GM12878 (cell line): ENCODE measurements at regions not wholly inside any gene's neighbourhood (a gene's known extent, or its start where the extent isn't known, plus 50 kb on each side); places are given as distances from the start of the nearest gene placed in this dataset.

Experiments used
- ATAC-seq: fragments of 200-7000 bp; cut with Tn5 transposase; 3 replicates; pipeline ENCODE4 v1.9.1; 2020; ENCODE audit warnings: mild to moderate bottlenecking, moderate library complexity
- BruUV-seq: library from RNA; stranded (reverse); fragments of 400-500 nt; replicated peaks from 2 replicates; lab custom pipeline; 2021; lab: Mats Ljungman, UMichigan
- CTCF ChIA-PET: fragments of 300-600 bp; sonication (Branson Sonifier 250); formaldehyde crosslinking; extraction: SDS; loops from one replicate; lab custom pipeline; 2021; ENCODE audit warnings: inconsistent platforms; lab: Yijun Ruan, JAX
- POLR2A ChIA-PET: fragments of 350-600 bp; formaldehyde crosslinking; extraction: SDS; loops from one replicate; lab custom pipeline; 2021; ENCODE audit warnings: inconsistent platforms; lab: Charles Lee
- RAD21 ChIA-PET: fragments of 300-600 bp; sonication (Branson Sonifier 250); formaldehyde crosslinking; loops from one replicate; lab custom pipeline; 2023; ENCODE audit warnings: antibody characterized with exemption; ENCODE audit not compliant: unreplicated experiment; lab: Charles Lee
- SMC1A ChIA-PET: fragments of 300-600 bp; sonication (Branson Sonifier 250); formaldehyde crosslinking; loops from one replicate; lab custom pipeline; 2023; ENCODE audit not compliant: unreplicated experiment, uncharacterized antibody; lab: Charles Lee
- DNase-seq: peaks from one replicate; pipeline ENCODE4 v3.0.0-alpha.2; 2011; ENCODE audit warnings: low read depth, low spot score
- FAIRE-seq: peaks from 3 replicates; lab custom pipeline; 2011; peaks lifted over from hg19 to GRCh38; lab: Jason Lieb, UNC
- H2AFZ ChIP-seq: 2 replicates; pipeline ENCODE4 v1.6.0; 2011; ENCODE audit warnings: low read depth, low read length, control low read depth; ENCODE audit not compliant: control insufficient read depth
- H3K27ac ChIP-seq: 2 replicates; pipeline ENCODE4 v1.5.1; 2011; ENCODE audit warnings: control low read depth; ENCODE audit not compliant: control insufficient read depth, insufficient read depth
- H3K27me3 ChIP-seq, 2 experiments: replicated peaks in 1 of 2; 2 replicates each; pipeline versions ENCODE4 v1.6.0 to v1.6.1; 2011; ENCODE audit warnings: low read length in 1 of 2; ENCODE audit not compliant: control insufficient read depth in 2 of 2, insufficient read depth in 2 of 2
- H3K36me3 ChIP-seq, 2 experiments: 2 replicates each; pipeline ENCODE4 v1.5.1; 2011; ENCODE audit warnings: low read length in 1 of 2; ENCODE audit not compliant: control insufficient read depth in 2 of 2, insufficient read depth in 2 of 2
- H3K4me1 ChIP-seq: 2 replicates; pipeline ENCODE4 v1.6.1; 2011; ENCODE audit warnings: mild to moderate bottlenecking, low read length, moderate library complexity, mixed read lengths; ENCODE audit not compliant: control insufficient read depth, insufficient read depth
- H3K4me2 ChIP-seq: 2 replicates; pipeline ENCODE4 v1.6.0; 2011; ENCODE audit warnings: control low read depth; ENCODE audit not compliant: control insufficient read depth, insufficient read depth
- H3K4me3 ChIP-seq: fragments of 200-600 bp; sonication (generic); 2 replicates; pipeline ENCODE4 v1.5.1; 2016
- H3K79me2 ChIP-seq: 2 replicates; pipeline ENCODE4 v1.6.0; 2011; ENCODE audit warnings: low read length; ENCODE audit not compliant: control insufficient read depth, insufficient read depth
- H3K9ac ChIP-seq: 2 replicates; pipeline ENCODE4 v1.8.0; 2011; ENCODE audit warnings: low read length, control low read depth, mixed read lengths; ENCODE audit not compliant: control insufficient read depth, insufficient read depth
- H3K9me3 ChIP-seq: replicated peaks from 3 replicates; pipeline ENCODE4 v1.5.1; 2011; ENCODE audit warnings: mild to moderate bottlenecking, low read length; ENCODE audit not compliant: control insufficient read depth, insufficient read depth
- H4K20me1 ChIP-seq: 2 replicates; pipeline ENCODE4 v1.6.0; 2011; ENCODE audit not compliant: control insufficient read depth, insufficient read depth
- BCL3 ChIP-seq: IDR thresholded peaks from 2 replicates; pipeline ENCODE4 v1.6.1; 2011; ENCODE audit warnings: borderline replicate concordance, low read depth, mild to moderate bottlenecking, moderate library complexity, low read length; ENCODE audit not compliant: insufficient read depth, poor library complexity, severe bottlenecking
- CEBPB ChIP-seq, 2 experiments: fragments of 150-350 bp in 1 of 2; IDR thresholded peaks; 2 replicates each; pipeline ENCODE4 v1.6.1; 2012 to 2014; ENCODE audit warnings: low read depth in 2 of 2, low read length in 2 of 2, borderline replicate concordance in 1 of 2, inconsistent platforms in 1 of 2
- FOXM1 ChIP-seq: IDR thresholded peaks from 2 replicates; pipeline ENCODE4 v1.6.1; 2012; ENCODE audit warnings: low read depth, mild to moderate bottlenecking, inconsistent platforms, low read length, moderate library complexity
- MEF2B ChIP-seq: fragments of 450-650 bp; IDR thresholded peaks from 2 replicates; pipeline ENCODE4 v1.6.1; 2018; ENCODE audit warnings: mild to moderate bottlenecking, moderate library complexity; ENCODE audit not compliant: partially characterized antibody, poor library complexity, severe bottlenecking
- MTA3 ChIP-seq: IDR thresholded peaks from 2 replicates; pipeline ENCODE4 v1.6.1; 2012; ENCODE audit warnings: low read length, inconsistent platforms, borderline replicate concordance
- NFXL1 ChIP-seq: fragments of 450-650 bp; IDR thresholded peaks from 2 replicates; pipeline ENCODE4 v1.6.1; 2017; ENCODE audit warnings: antibody characterized with exemption, mild to moderate bottlenecking, borderline replicate concordance
- NFYB ChIP-seq: IDR thresholded peaks from 2 replicates; pipeline ENCODE4 v1.6.1; 2011; ENCODE audit warnings: low read depth, mild to moderate bottlenecking, low read length, improper control_type of control experiment, moderate library complexity; ENCODE audit not compliant: insufficient read depth
- YY1 ChIP-seq: IDR thresholded peaks from 2 replicates; pipeline ENCODE4 v1.6.1; 2011; ENCODE audit warnings: low read depth, mild to moderate bottlenecking, low read length
- WGBS: methylation state at CpG from one replicate; pipeline ENCODE4 v1.1.6; 2016; ENCODE audit warnings: low lambda C conversion rate; ENCODE audit not compliant: insufficient replicate concordance, insufficient coverage; ENCODE audit errors: missing lambda C conversion rate; 5-methylcytosine and 5-hydroxymethylcytosine counted together
- in situ Hi-C: fragments of 300-500 bp; cut with MboI; formaldehyde crosslinking; loops from 9 replicates; pipeline ENCODE4 v1.14.3; 2018; ENCODE audit warnings: mixed read lengths
- intact Hi-C: fragments of 100-400 bp; cut with micrococcal nuclease; formaldehyde crosslinking; loops from one replicate; pipeline ENCODE4 v1.14.2; 2022; ENCODE audit not compliant: unreplicated experiment
- TF ChIP-seq, protein P1 (sequence below): fragments of 450-650 bp; IDR thresholded peaks from 2 replicates; pipeline ENCODE4 v1.6.1; 2017; ENCODE audit warnings: low read depth, mild to moderate bottlenecking, moderate library complexity
- TF ChIP-seq, protein P2 (sequence below): fragments of 450-650 bp; IDR thresholded peaks from 2 replicates; pipeline ENCODE4 v1.6.1; 2017; ENCODE audit warnings: mild to moderate bottlenecking, low read depth, inconsistent platforms; ENCODE audit not compliant: poor library complexity, severe bottlenecking
- TF ChIP-seq, protein P3 (sequence below): IDR thresholded peaks from 2 replicates; pipeline ENCODE4 v1.6.1; 2012; ENCODE audit warnings: low read depth, low read length, improper control_type of control experiment

DNA sequence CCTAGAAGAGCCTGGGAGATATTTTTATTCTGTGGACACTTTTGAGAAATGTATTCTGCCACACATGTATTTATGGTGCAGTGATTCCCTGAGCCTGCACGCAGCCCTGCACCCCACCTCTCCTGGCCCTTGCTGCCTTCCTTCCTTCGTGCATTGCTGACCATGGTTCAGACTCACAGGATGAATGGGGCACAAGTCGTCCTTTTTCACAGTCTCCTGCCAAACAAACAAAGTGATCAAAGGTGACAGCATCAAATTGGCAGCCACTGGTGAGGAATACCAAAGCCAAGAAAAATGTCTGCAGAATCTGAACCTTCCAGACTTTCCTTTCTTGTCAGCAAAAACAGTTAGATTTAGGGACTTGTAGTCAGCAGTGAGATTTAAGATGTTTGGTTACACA lies 215.0 kb downstream of the ACTR3B start (continued):
- TF ChIP-seq MEF2B (no peak), NFYB (no peak), MTA3 (no peak), NFXL1 (no peak), YY1 (no peak)
- TF ChIP-seq, protein P1, sequence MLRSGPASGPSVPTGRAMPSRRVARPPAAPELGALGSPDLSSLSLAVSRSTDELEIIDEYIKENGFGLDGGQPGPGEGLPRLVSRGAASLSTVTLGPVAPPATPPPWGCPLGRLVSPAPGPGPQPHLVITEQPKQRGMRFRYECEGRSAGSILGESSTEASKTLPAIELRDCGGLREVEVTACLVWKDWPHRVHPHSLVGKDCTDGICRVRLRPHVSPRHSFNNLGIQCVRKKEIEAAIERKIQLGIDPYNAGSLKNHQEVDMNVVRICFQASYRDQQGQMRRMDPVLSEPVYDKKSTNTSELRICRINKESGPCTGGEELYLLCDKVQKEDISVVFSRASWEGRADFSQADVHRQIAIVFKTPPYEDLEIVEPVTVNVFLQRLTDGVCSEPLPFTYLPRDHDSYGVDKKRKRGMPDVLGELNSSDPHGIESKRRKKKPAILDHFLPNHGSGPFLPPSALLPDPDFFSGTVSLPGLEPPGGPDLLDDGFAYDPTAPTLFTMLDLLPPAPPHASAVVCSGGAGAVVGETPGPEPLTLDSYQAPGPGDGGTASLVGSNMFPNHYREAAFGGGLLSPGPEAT, result no peak
- TF ChIP-seq, protein P2, sequence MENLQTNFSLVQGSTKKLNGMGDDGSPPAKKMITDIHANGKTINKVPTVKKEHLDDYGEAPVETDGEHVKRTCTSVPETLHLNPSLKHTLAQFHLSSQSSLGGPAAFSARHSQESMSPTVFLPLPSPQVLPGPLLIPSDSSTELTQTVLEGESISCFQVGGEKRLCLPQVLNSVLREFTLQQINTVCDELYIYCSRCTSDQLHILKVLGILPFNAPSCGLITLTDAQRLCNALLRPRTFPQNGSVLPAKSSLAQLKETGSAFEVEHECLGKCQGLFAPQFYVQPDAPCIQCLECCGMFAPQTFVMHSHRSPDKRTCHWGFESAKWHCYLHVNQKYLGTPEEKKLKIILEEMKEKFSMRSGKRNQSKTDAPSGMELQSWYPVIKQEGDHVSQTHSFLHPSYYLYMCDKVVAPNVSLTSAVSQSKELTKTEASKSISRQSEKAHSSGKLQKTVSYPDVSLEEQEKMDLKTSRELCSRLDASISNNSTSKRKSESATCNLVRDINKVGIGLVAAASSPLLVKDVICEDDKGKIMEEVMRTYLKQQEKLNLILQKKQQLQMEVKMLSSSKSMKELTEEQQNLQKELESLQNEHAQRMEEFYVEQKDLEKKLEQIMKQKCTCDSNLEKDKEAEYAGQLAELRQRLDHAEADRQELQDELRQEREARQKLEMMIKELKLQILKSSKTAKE, result no peak
- TF ChIP-seq, protein P3, sequence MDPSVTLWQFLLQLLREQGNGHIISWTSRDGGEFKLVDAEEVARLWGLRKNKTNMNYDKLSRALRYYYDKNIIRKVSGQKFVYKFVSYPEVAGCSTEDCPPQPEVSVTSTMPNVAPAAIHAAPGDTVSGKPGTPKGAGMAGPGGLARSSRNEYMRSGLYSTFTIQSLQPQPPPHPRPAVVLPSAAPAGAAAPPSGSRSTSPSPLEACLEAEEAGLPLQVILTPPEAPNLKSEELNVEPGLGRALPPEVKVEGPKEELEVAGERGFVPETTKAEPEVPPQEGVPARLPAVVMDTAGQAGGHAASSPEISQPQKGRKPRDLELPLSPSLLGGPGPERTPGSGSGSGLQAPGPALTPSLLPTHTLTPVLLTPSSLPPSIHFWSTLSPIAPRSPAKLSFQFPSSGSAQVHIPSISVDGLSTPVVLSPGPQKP, result no peak

- Histone ChIP-seq H3K4me2 (no peak overlapping the region), H2AFZ (no peak overlapping the region), H3K27me3 (no peaks in the 10 kb centered on the region), H3K4me3 (no peak overlapping the region), H3K4me1 (no peaks in the 10 kb centered on the region), H3K36me3 (no peaks in the 10 kb centered on the region), H4K20me1 (no peaks in the 10 kb centered on the region), H3K9me3 (no peaks in the 10 kb centered on the region), H3K9ac (no peak overlapping the region), H3K79me2 (no peaks in the 10 kb centered on the region), H3K27ac (no peak overlapping the region)
- no peak for FAIRE-seq
- BruUV-seq, result no TSS peak
- intact Hi-C loops, result no loop called here
- CTCF ChIA-PET, result no interaction called here
- ATAC-seq, result no peak
- POLR2A ChIA-PET, result no interaction called here
- RAD21 ChIA-PET, result no interaction called here
- no peak for DNase-seq
- in situ Hi-C loops, result no loop called here
- WGBS, result 26% methylated on average over 2 of the region's 2 CpGs
- SMC1A ChIA-PET, result no interaction called here
- no peak for TF ChIP-seq BCL3
- no peak for TF ChIP-seq CEBPB (IDR thresholded peaks at IDR 0.05; ENCODE audit: borderline replicate concordance in 1 of 2, low read depth in 2 of 2, low read length in 2 of 2)
- TF ChIP-seq, protein P2, result no peak
- TF ChIP-seq FOXM1, result no peak
Observed at GRCh38 chr7:152975076-152975475, 215.5 kb downstream of the ACTR3B start.
